ENCODE measurements at regions not wholly inside any gene's neighbourhood (a gene's known extent, or its start where the extent isn't known, plus 50 kb on each side); places are given as distances from the start of the nearest gene placed in this dataset.

- H3K27me3 Mint-ChIP-seq (ENCODE audit: low read depth) = peaks cover 10% of the 10 kb centered on the region
- H3K9me3 Mint-ChIP-seq = peaks cover 4% of the 10 kb centered on the region
- DNase-seq (ENCODE audit: low read depth, low spot score) = no peak
- H3K4me1 Mint-ChIP-seq = peaks cover 3% of the 10 kb centered on the region
- no peak overlapping the region for H3K27ac Mint-ChIP-seq (ENCODE audit: unreplicated experiment)
- no peaks in the 10 kb centered on the region for H3K36me3 Mint-ChIP-seq (ENCODE audit: low read depth)
- no peak overlapping the region for H3K4me3 Mint-ChIP-seq
- no peak for TF ChIP-seq CTCF (conservative IDR thresholded peaks at IDR 0.05)
Observed at GRCh38 chr6:151671195-151671594, 136.3 kb upstream of the ESR1 start.

GRCh38 chr6:151674578-151674977, 132.9 kb upstream of the ESR1 start:
- no peak overlapping the region for H3K4me3 Mint-ChIP-seq
- no peak for DNase-seq (ENCODE audit: low read depth, low spot score)
- peaks cover 7% of the 10 kb centered on the region for H3K27me3 Mint-ChIP-seq (ENCODE audit: low read depth)
- H3K9me3 Mint-ChIP-seq = peaks cover 4% of the 10 kb centered on the region
- H3K27ac Mint-ChIP-seq (ENCODE audit: unreplicated experiment) = no peak overlapping the region
- no peaks in the 10 kb centered on the region for H3K36me3 Mint-ChIP-seq (ENCODE audit: low read depth)
- peaks cover 3% of the 10 kb centered on the region for H3K4me1 Mint-ChIP-seq
- TF ChIP-seq CTCF (conservative IDR thresholded peaks at IDR 0.05) = no peak

- no peaks in the 10 kb centered on the region for H3K36me3 Mint-ChIP-seq (ENCODE audit: low read depth)
- peaks cover 4% of the 10 kb centered on the region for H3K9me3 Mint-ChIP-seq
- H3K27ac Mint-ChIP-seq (ENCODE audit: unreplicated experiment) = no peak overlapping the region
- peaks cover 3% of the 10 kb centered on the region for H3K4me1 Mint-ChIP-seq
- H3K27me3 Mint-ChIP-seq (ENCODE audit: low read depth) = peaks cover 7% of the 10 kb centered on the region
- peak; percentile 35 for DNase-seq (ENCODE audit: low read depth, low spot score)
- no peak overlapping the region for H3K4me3 Mint-ChIP-seq
- TF ChIP-seq CTCF (conservative IDR thresholded peaks at IDR 0.05) = peak; percentile 89
Observed at GRCh38 chr6:151675746-151676459, 131.6 kb upstream of the ESR1 start.

- H3K27ac Mint-ChIP-seq (ENCODE audit: unreplicated experiment) = no peak overlapping the region
Observed at GRCh38 chr6:151676460-151676945, 131.0 kb upstream of the ESR1 start.

GRCh38 chr6:151677404-151677803, 130.1 kb upstream of the ESR1 start:
- no peaks in the 10 kb centered on the region for H3K36me3 Mint-ChIP-seq (ENCODE audit: low read depth)
- TF ChIP-seq CTCF (conservative IDR thresholded peaks at IDR 0.05) = no peak
- no peak overlapping the region for H3K4me3 Mint-ChIP-seq
- DNase-seq (ENCODE audit: low read depth, low spot score) = no peak
- H3K9me3 Mint-ChIP-seq = no peaks in the 10 kb centered on the region
- H3K27ac Mint-ChIP-seq (ENCODE audit: unreplicated experiment) = no peak overlapping the region
- H3K27me3 Mint-ChIP-seq (ENCODE audit: low read depth) = peaks cover 7% of the 10 kb centered on the region
- H3K4me1 Mint-ChIP-seq = peaks cover 3% of the 10 kb centered on the region

More at GRCh38 chr6:151676460-151676945, 131.0 kb upstream of the ESR1 start:
- no peak for DNase-seq (ENCODE audit: low read depth, low spot score)
- H3K4me3 Mint-ChIP-seq = no peak overlapping the region
- H3K27me3 Mint-ChIP-seq (ENCODE audit: low read depth) = peaks cover 7% of the 10 kb centered on the region
- H3K4me1 Mint-ChIP-seq = peaks cover 3% of the 10 kb centered on the region
- no peaks in the 10 kb centered on the region for H3K9me3 Mint-ChIP-seq
- no peaks in the 10 kb centered on the region for H3K36me3 Mint-ChIP-seq (ENCODE audit: low read depth)
- TF ChIP-seq CTCF (conservative IDR thresholded peaks at IDR 0.05) = no peak
